Natural killer cell (primary cell): ENCODE measurements at regions not wholly inside any gene's neighbourhood (a gene's known extent, or its start where the extent isn't known, plus 50 kb on each side); places are given as distances from the start of the nearest gene placed in this dataset.

Experiments used
- ATAC-seq, 3 donors: fragments of 150-1000 bp in 2 of 3; fragments of 200-7000 bp in 1 of 3; cut with Tn5 transposase; 1 replicate in 1 of 3; 2 replicates in 2 of 3; pipeline ENCODE4 v1.10.0; 2021; ENCODE audit warnings: mild to moderate bottlenecking in 2 of 3, moderate library complexity in 2 of 3
- DNase-seq, 2 donors: peaks; one replicate each; pipeline versions ENCODE4 v3.0.0 to v3.0.0-alpha.2; 2013 to 2021; ENCODE audit warnings: mixed read lengths in 1 of 2
- H3K27ac ChIP-seq: one replicate; pipeline ENCODE4 v1.5.1; 2013; ENCODE audit warnings: mild to moderate bottlenecking, low read length
- H3K27me3 ChIP-seq: one replicate; pipeline ENCODE4 v1.6.1; 2013; ENCODE audit warnings: low read length; ENCODE audit not compliant: control insufficient read depth, insufficient read depth
- H3K36me3 ChIP-seq: one replicate; pipeline ENCODE4 v1.6.1; 2013; ENCODE audit warnings: low read length; ENCODE audit not compliant: control insufficient read depth, insufficient read depth
- H3K4me1 ChIP-seq: one replicate; pipeline ENCODE4 v1.6.1; 2013; ENCODE audit warnings: low read length; ENCODE audit not compliant: control insufficient read depth, insufficient read depth
- H3K4me3 ChIP-seq: one replicate; pipeline ENCODE4 v1.5.1; 2013; ENCODE audit warnings: low read length
- H3K9me3 ChIP-seq: one replicate; pipeline ENCODE4 v1.6.1; 2013; ENCODE audit warnings: low read length; ENCODE audit not compliant: control insufficient read depth, insufficient read depth
- H3K27ac Mint-ChIP-seq, 2 donors: one replicate each; pipeline ENCODE4 v1.8.0; 2022; ENCODE audit warnings: mild to moderate bottlenecking in 2 of 2, mixed read lengths in 2 of 2, moderate library complexity in 1 of 2
- H3K27me3 Mint-ChIP-seq, 2 donors: one replicate each; pipeline ENCODE4 v1.8.0; 2022; ENCODE audit warnings: low read depth in 2 of 2, mixed read lengths in 2 of 2
- H3K36me3 Mint-ChIP-seq: one replicate; pipeline ENCODE4 v1.8.0; 2022; ENCODE audit warnings: mixed read lengths
- H3K4me1 Mint-ChIP-seq, 2 donors: one replicate each; pipeline ENCODE4 v1.8.0; 2022; ENCODE audit warnings: mixed read lengths in 2 of 2
- H3K4me3 Mint-ChIP-seq: one replicate; pipeline ENCODE4 v1.8.0; 2022; ENCODE audit warnings: mild to moderate bottlenecking, moderate library complexity, mixed read lengths
- H3K9me3 Mint-ChIP-seq, 2 donors: one replicate each; pipeline ENCODE4 v1.8.0; 2022; ENCODE audit warnings: mixed read lengths in 2 of 2
- WGBS: methylation state at CpG from one replicate; pipeline ENCODE4 v1.1.7; 2013; ENCODE audit warnings: missing lambda C conversion rate; ENCODE audit not compliant: insufficient coverage; 5-methylcytosine and 5-hydroxymethylcytosine counted together
- intact Hi-C: fragments of 100-400 bp; cut with micrococcal nuclease; formaldehyde crosslinking; loops from one replicate; pipeline ENCODE4 v1.14.2; 2022
- TF ChIP-seq, protein P1 (sequence below): fragments of 200-600 bp; IDR thresholded peaks from one replicate; pipeline ENCODE4 v1.8.0; 2022; ENCODE audit warnings: antibody characterized with exemption

DNA sequence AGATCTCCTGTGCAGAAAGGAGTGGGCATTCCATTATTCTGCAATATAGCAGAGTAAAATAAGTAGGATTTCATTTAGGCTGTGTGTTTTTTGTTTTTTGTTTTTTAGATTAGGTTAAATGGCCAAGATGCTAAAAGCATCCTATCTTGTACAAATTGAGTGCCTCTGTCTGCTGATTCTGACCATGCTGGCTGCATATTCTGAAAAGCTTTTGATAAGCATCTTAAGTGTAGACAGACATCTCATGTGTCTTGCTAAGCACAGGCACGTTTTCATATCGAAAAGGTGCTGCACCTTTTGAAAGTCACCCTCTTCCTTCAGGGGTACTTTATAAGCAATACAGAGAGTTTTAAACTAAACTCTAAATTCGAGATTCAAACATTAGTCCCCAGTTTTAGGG is 74.0 kb upstream of the BCL11A start:
- Histone ChIP-seq H3K27me3 (no peaks in the 10 kb centered on the region), H3K27ac (no peak overlapping the region), H3K4me1 (no peaks in the 10 kb centered on the region), H3K4me3 (no peak overlapping the region), H3K36me3 (no peaks in the 10 kb centered on the region), H3K9me3 (no peaks in the 10 kb centered on the region)
- Mint-ChIP-seq H3K36me3 (no peaks in the 10 kb centered on the region), H3K4me3 (no peak overlapping the region), H3K4me1 (no peaks in the 10 kb centered on the region), H3K9me3 (no peaks in the 10 kb centered on the region), H3K27ac (no peak overlapping the region), H3K27me3 (peaks cover 16 to 55% of the 10 kb centered on the region in 2 donors)
- TF ChIP-seq, protein P1, sequence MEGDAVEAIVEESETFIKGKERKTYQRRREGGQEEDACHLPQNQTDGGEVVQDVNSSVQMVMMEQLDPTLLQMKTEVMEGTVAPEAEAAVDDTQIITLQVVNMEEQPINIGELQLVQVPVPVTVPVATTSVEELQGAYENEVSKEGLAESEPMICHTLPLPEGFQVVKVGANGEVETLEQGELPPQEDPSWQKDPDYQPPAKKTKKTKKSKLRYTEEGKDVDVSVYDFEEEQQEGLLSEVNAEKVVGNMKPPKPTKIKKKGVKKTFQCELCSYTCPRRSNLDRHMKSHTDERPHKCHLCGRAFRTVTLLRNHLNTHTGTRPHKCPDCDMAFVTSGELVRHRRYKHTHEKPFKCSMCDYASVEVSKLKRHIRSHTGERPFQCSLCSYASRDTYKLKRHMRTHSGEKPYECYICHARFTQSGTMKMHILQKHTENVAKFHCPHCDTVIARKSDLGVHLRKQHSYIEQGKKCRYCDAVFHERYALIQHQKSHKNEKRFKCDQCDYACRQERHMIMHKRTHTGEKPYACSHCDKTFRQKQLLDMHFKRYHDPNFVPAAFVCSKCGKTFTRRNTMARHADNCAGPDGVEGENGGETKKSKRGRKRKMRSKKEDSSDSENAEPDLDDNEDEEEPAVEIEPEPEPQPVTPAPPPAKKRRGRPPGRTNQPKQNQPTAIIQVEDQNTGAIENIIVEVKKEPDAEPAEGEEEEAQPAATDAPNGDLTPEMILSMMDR, result no peak
- ATAC-seq (no peak), DNase-seq (no peak)
- WGBS, result 94% methylated on average over 2 of the region's 3 CpGs
- intact Hi-C loops, result no loop called here

DNA sequence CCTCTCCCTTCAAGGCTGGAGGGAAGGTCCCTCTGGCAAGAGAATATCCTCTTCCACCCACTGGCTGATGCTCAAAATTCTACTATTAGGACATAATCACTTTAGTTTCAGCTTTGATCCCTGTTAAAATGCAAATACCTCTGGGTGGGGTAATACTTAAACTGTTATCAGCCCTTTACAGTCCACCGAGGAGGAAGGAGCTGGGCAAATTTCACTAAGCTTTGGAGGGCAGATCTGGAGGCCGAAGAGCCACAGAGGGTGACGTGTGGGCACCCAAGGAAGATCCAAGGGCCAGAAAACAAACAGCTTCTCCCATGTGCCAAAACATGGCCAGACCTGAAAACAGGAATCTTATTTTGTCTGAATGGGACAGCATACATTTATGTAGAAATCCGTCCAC is 74.6 kb upstream of the BCL11A start:
- H3K27me3 Mint-ChIP-seq, result peaks cover 16 to 55% of the 10 kb centered on the region in 2 donors
- H3K36me3 Mint-ChIP-seq, result no peaks in the 10 kb centered on the region
- H3K9me3 ChIP-seq, result no peaks in the 10 kb centered on the region
- no peak overlapping the region for H3K4me3 Mint-ChIP-seq
- DNase-seq, result no peak
- H3K36me3 ChIP-seq, result no peaks in the 10 kb centered on the region
- H3K4me3 ChIP-seq, result no peak overlapping the region
- H3K27ac ChIP-seq, result no peak overlapping the region
- H3K9me3 Mint-ChIP-seq, result no peaks in the 10 kb centered on the region
- no peaks in the 10 kb centered on the region for H3K27me3 ChIP-seq
- no peak overlapping the region for H3K27ac Mint-ChIP-seq
- no peak for ATAC-seq
- no peaks in the 10 kb centered on the region for H3K4me1 Mint-ChIP-seq
- intact Hi-C loops, result no loop called here
- TF ChIP-seq, protein P1, result no peak
- no peaks in the 10 kb centered on the region for H3K4me1 ChIP-seq
- 84% methylated on average over 4 of the region's 4 CpGs for WGBS

- TF ChIP-seq, protein P1, result no peak
- no peak overlapping the region for H3K4me3 ChIP-seq
- Mint-ChIP-seq H3K4me3 (no peak overlapping the region), H3K9me3 (no peaks in the 10 kb centered on the region), H3K36me3 (no peaks in the 10 kb centered on the region), H3K27ac (no peak overlapping the region), H3K27me3 (peaks cover 16 to 50% of the 10 kb centered on the region in 2 donors), H3K4me1 (no peaks in the 10 kb centered on the region)
- no peaks in the 10 kb centered on the region for H3K9me3 ChIP-seq
- no peak overlapping the region for H3K27ac ChIP-seq
- H3K27me3 ChIP-seq, result no peaks in the 10 kb centered on the region
- DNase-seq, result no peak
- no peak for ATAC-seq
- intact Hi-C loops, result no loop called here
- WGBS, result 85% methylated on average over 3 of the region's 4 CpGs
- H3K36me3 ChIP-seq, result no peaks in the 10 kb centered on the region
- no peaks in the 10 kb centered on the region for H3K4me1 ChIP-seq
Measured at GRCh38 chr2:60628615-60629304, 75.3 kb upstream of the BCL11A start.

DNA sequence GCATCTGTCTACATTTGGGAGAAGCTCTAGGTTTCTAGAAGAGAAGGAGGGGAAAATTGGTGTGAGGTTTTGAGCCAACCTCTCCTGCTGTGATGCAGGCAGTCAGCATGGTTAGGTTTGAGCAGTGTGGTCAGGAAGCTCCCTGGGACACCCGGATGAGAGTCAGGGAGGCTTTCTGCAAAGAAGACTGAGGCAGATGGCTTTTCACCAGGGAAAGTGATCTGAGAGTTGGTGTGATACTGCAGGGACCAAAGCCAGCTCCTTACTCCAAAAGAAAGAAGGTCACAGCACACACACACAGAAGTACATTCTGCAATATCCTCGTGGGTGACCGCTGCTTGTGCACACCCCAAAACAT is 75.8 kb upstream of the BCL11A start:
- Mint-ChIP-seq H3K9me3 (no peaks in the 10 kb centered on the region), H3K27ac (no peak overlapping the region), H3K27me3 (peaks cover 16 to 45% of the 10 kb centered on the region in 2 donors), H3K4me1 (no peaks in the 10 kb centered on the region), H3K36me3 (no peaks in the 10 kb centered on the region), H3K4me3 (no peak overlapping the region)
- intact Hi-C loops, result no loop called here
- no peak for DNase-seq
- 84% methylated on average over 3 of the region's 3 CpGs for WGBS
- Histone ChIP-seq H3K9me3 (no peaks in the 10 kb centered on the region), H3K4me3 (no peak overlapping the region), H3K27me3 (no peaks in the 10 kb centered on the region), H3K4me1 (no peaks in the 10 kb centered on the region), H3K36me3 (no peaks in the 10 kb centered on the region), H3K27ac (no peak overlapping the region)
- ATAC-seq, result peak in 1 of 3 donors; percentile 3
- TF ChIP-seq, protein P1, result no peak
